GM23338 (cell line): ENCODE measurements at regions not wholly inside any gene's neighbourhood (a gene's known extent, or its start where the extent isn't known, plus 50 kb on each side); places are given as distances from the start of the nearest gene placed in this dataset.
A peak's percentile ranks its signal among the peaks of the same experiment; 100 is the strongest.

ENCODE experiments used
- ATAC-seq: fragments of 200-7000 bp; cut with Tn5 transposase; 3 replicates; pipeline ENCODE4 v1.9.1; 2020
- DNase-seq: peaks from one replicate; pipeline ENCODE4 v3.0.0-alpha.2; 2015; ENCODE audit warnings: low spot score
- H2AFZ ChIP-seq: fragments of 200-600 bp; sonication (generic); 2 replicates; pipeline ENCODE4 v1.8.0; 2016; ENCODE audit warnings: antibody characterized with exemption, mild to moderate bottlenecking, moderate library complexity
- H3F3A ChIP-seq: fragments of 200-600 bp; sonication (generic); replicated peaks from 2 replicates; pipeline ENCODE4 v1.8.0; 2017; ENCODE audit warnings: antibody characterized with exemption, mixed run types, low read depth
- H3K27ac ChIP-seq: fragments of 200-600 bp; sonication (generic); 2 replicates; pipeline ENCODE4 v1.6.1; 2016; ENCODE audit warnings: low read depth
- H3K27me3 ChIP-seq: fragments of 200-600 bp; sonication (generic); 2 replicates; pipeline ENCODE4 v1.8.0; 2016; ENCODE audit warnings: mild to moderate bottlenecking, mixed run types, moderate library complexity; ENCODE audit not compliant: insufficient read depth
- H3K36me3 ChIP-seq: fragments of 200-600 bp; sonication (generic); 2 replicates; pipeline ENCODE4 v1.8.0; 2016; ENCODE audit warnings: mild to moderate bottlenecking; ENCODE audit not compliant: insufficient read depth
- H3K4me1 ChIP-seq: fragments of 200-600 bp; sonication (generic); 2 replicates; pipeline ENCODE4 v1.8.0; 2016; ENCODE audit warnings: mild to moderate bottlenecking, moderate library complexity; ENCODE audit not compliant: insufficient read depth
- H3K4me2 ChIP-seq: fragments of 200-600 bp; sonication (generic); 2 replicates; pipeline ENCODE4 v1.7.1; 2017; ENCODE audit warnings: mixed run types
- H3K4me3 ChIP-seq: fragments of 200-600 bp; sonication (generic); 2 replicates; pipeline ENCODE4 v1.6.1; 2016; ENCODE audit warnings: mixed run types
- H3K79me2 ChIP-seq: fragments of 200-600 bp; sonication (generic); replicated peaks from 2 replicates; pipeline ENCODE4 v1.8.0; 2017; ENCODE audit warnings: mild to moderate bottlenecking; ENCODE audit not compliant: insufficient read depth
- H3K9me2 ChIP-seq: fragments of 200-600 bp; sonication (generic); 2 replicates; pipeline ENCODE4 v1.8.0; 2017; ENCODE audit not compliant: insufficient read depth
- H4K20me1 ChIP-seq: fragments of 200-600 bp; sonication (generic); replicated peaks from 2 replicates; pipeline ENCODE4 v1.8.0; 2017; ENCODE audit warnings: mild to moderate bottlenecking; ENCODE audit not compliant: insufficient read depth
- H3K27ac Mint-ChIP-seq: 2 replicates; pipeline ENCODE4 v1.8.0; 2020; ENCODE audit warnings: inconsistent platforms, mild to moderate bottlenecking, moderate library complexity, mixed read lengths
- H3K27me3 Mint-ChIP-seq: 3 replicates; pipeline ENCODE4 v1.8.0; 2022; ENCODE audit warnings: low read depth, mild to moderate bottlenecking, moderate library complexity, mixed read lengths, inconsistent platforms; ENCODE audit not compliant: insufficient read depth, poor library complexity
- H3K36me3 Mint-ChIP-seq: 3 replicates; pipeline ENCODE4 v1.8.0; 2021; ENCODE audit warnings: low read depth, mild to moderate bottlenecking, inconsistent platforms, moderate library complexity, mixed read lengths
- H3K4me1 Mint-ChIP-seq: 3 replicates; pipeline ENCODE4 v1.8.0; 2020; ENCODE audit warnings: mild to moderate bottlenecking, inconsistent platforms, mixed read lengths
- H3K4me3 Mint-ChIP-seq: 3 replicates; pipeline ENCODE4 v1.8.0; 2021; ENCODE audit warnings: moderate library complexity, mild to moderate bottlenecking, inconsistent platforms, mixed read lengths
- H3K9me3 Mint-ChIP-seq: 3 replicates; pipeline ENCODE4 v1.8.0; 2020; ENCODE audit warnings: moderate library complexity, mild to moderate bottlenecking, inconsistent platforms, mixed read lengths
- CREB1 ChIP-seq: fragments of 250-450 bp; sonication (Bioruptor Pico); IDR thresholded peaks from 2 replicates; pipeline ENCODE4 v1.5.0; 2020; ENCODE audit warnings: low read depth, mild to moderate bottlenecking, moderate library complexity
- CTCF ChIP-seq, 2 experiments: fragments of 200-600 bp in 1 of 2; sonication (generic) in 1 of 2; conservative IDR thresholded peaks; 2 replicates each; pipeline versions ENCODE4 v1.5.1 to v1.6.1; 2016 to 2017; ENCODE audit warnings: antibody characterized with exemption in 2 of 2, low read depth in 2 of 2, mild to moderate bottlenecking in 2 of 2, moderate library complexity in 1 of 2
- EZH2phosphoT487 ChIP-seq: fragments of 200-600 bp; sonication (generic); IDR thresholded peaks from one replicate; pipeline ENCODE4 v1.8.1; 2018; ENCODE audit warnings: antibody characterized with exemption; ENCODE audit not compliant: unreplicated experiment
- JUNB ChIP-seq: IDR thresholded peaks from one replicate; pipeline ENCODE4 v1.6.1; 2016; ENCODE audit warnings: antibody characterized with exemption; ENCODE audit not compliant: unreplicated experiment
- NANOG ChIP-seq: IDR thresholded peaks from 2 replicates; pipeline ENCODE4 v1.6.1; 2016; ENCODE audit warnings: antibody characterized with exemption, borderline replicate concordance
- POLR2AphosphoS5 ChIP-seq: IDR thresholded peaks from 2 replicates; pipeline ENCODE4 v1.6.1; 2016; ENCODE audit warnings: antibody characterized with exemption, low read depth
- REST ChIP-seq: IDR thresholded peaks from one replicate; pipeline ENCODE4 v1.6.1; 2018; ENCODE audit warnings: antibody characterized with exemption; ENCODE audit not compliant: unreplicated experiment
- STAT1 ChIP-seq: IDR thresholded peaks from one replicate; pipeline ENCODE4 v1.6.1; 2016; ENCODE audit warnings: antibody characterized with exemption; ENCODE audit not compliant: unreplicated experiment
- ZNF114 ChIP-seq: fragments of 250-450 bp; sonication (Bioruptor Pico); IDR thresholded peaks from 2 replicates; pipeline ENCODE4 v1.5.0; 2020; ENCODE audit warnings: mild to moderate bottlenecking, moderate library complexity
- ZNF331 ChIP-seq: fragments of 250-450 bp; sonication (Bioruptor Pico); IDR thresholded peaks from 2 replicates; pipeline ENCODE4 v1.5.0; 2020; ENCODE audit warnings: low read depth, mild to moderate bottlenecking, moderate library complexity
- ZNF462 ChIP-seq: fragments of 250-450 bp; sonication (Bioruptor Pico); IDR thresholded peaks from 2 replicates; pipeline ENCODE4 v1.5.0; 2020; ENCODE audit warnings: mild to moderate bottlenecking, moderate library complexity

GRCh38 chr4:117357866-117358265 is 272.5 kb upstream of the TRAM1L1 start (continued):
- no peak for TF ChIP-seq ZNF462 (CRISPR knock-in tag)

GRCh38 chr4:117370944-117371668 is 285.7 kb upstream of the TRAM1L1 start:
- ATAC-seq, result peak; percentile 58
- Histone ChIP-seq H3K36me3 (no peaks in the 10 kb centered on the region), H2AFZ (peak overlapping the region; percentile 82; the same call in 1 of the 2 replicates), H4K20me1 (no peaks in the 10 kb centered on the region), H3F3A (no peaks in the 10 kb centered on the region), H3K27ac (no peak overlapping the region), H3K4me2 (no peak overlapping the region), H3K4me1 (0 out of 2 replicates have a peak, but pooled peaks cover 7% of the 10 kb centered on the region), H3K79me2 (no peaks in the 10 kb centered on the region), H3K27me3 (no peaks in the 10 kb centered on the region), H3K9me2 (no peaks in the 10 kb centered on the region), H3K4me3 (no peak overlapping the region)
- no peaks in the 10 kb centered on the region for H3K9me3 Mint-ChIP-seq
- H3K36me3 Mint-ChIP-seq, result no peaks in the 10 kb centered on the region
- no peaks in the 10 kb centered on the region for H3K27me3 Mint-ChIP-seq
- peaks cover 7% of the 10 kb centered on the region for H3K4me1 Mint-ChIP-seq
- H3K27ac Mint-ChIP-seq, result no peak overlapping the region
- DNase-seq, result peak; percentile 28
- no peak overlapping the region for H3K4me3 Mint-ChIP-seq
- TF ChIP-seq NANOG, result no peak
- TF ChIP-seq ZNF331 (CRISPR knock-in tag), result no peak
- TF ChIP-seq POLR2AphosphoS5, result no peak
- TF ChIP-seq CREB1, result no peak
- TF ChIP-seq STAT1, result no peak
- TF ChIP-seq REST, result no peak
- no peak for TF ChIP-seq JUNB
- TF ChIP-seq EZH2phosphoT487, result no peak
- no peak for TF ChIP-seq ZNF114
- no peak for TF ChIP-seq CTCF (conservative IDR thresholded peaks at IDR 0.05; ENCODE audit: low read depth in 2 of 2)
